Endothelial cell of umbilical vein (primary cell): ENCODE measurements at regions not wholly inside any gene's neighbourhood (a gene's known extent, or its start where the extent isn't known, plus 50 kb on each side); places are given as distances from the start of the nearest gene placed in this dataset.

Experiments used
- POLR2A ChIP-seq: IDR thresholded peaks from 2 replicates; pipeline ENCODE4 v1.6.1; 2012; ENCODE audit warnings: low read depth, mild to moderate bottlenecking, control low read depth, low read length
- TF ChIP-seq, protein P1 (sequence below), 2 donors: IDR thresholded peaks; 1 replicate in 1 of 2; 2 replicates in 1 of 2; pipeline ENCODE4 v1.5.1; 2011; ENCODE audit warnings: low read length in 2 of 2, mild to moderate bottlenecking in 2 of 2, moderate library complexity in 2 of 2, control low read depth in 1 of 2, inconsistent platforms in 1 of 2, low read depth in 1 of 2; ENCODE audit not compliant: insufficient read depth in 1 of 2; ENCODE audit errors: extremely low read depth in 1 of 2

DNA sequence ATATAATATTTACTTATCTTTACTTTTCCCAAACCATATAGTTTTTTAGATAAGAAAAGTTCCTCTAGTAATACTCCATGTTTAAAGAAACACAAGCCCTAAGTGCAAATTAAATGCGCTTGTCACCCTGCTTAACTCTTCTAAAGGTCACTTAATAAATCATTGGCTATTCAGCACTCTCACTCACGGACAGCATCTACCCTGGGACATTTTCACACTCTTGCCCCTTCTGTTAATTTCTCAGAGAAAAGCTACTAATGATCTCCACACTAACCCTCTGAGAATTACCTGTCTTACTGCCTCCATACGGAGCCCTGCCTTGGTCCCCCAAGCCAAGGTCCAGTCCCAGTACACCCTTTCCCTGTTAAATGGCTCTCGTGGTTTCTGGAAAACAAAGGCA is 102.2 kb downstream of the NRN1 start:
- TF ChIP-seq POLR2A = no peak
- TF ChIP-seq, protein P1, sequence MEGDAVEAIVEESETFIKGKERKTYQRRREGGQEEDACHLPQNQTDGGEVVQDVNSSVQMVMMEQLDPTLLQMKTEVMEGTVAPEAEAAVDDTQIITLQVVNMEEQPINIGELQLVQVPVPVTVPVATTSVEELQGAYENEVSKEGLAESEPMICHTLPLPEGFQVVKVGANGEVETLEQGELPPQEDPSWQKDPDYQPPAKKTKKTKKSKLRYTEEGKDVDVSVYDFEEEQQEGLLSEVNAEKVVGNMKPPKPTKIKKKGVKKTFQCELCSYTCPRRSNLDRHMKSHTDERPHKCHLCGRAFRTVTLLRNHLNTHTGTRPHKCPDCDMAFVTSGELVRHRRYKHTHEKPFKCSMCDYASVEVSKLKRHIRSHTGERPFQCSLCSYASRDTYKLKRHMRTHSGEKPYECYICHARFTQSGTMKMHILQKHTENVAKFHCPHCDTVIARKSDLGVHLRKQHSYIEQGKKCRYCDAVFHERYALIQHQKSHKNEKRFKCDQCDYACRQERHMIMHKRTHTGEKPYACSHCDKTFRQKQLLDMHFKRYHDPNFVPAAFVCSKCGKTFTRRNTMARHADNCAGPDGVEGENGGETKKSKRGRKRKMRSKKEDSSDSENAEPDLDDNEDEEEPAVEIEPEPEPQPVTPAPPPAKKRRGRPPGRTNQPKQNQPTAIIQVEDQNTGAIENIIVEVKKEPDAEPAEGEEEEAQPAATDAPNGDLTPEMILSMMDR (IDR thresholded peaks at IDR 0.05; ENCODE audit: extremely low read depth in 1 of 2, insufficient read depth in 1 of 2, low read depth in 1 of 2, low read length in 2 of 2) = no peak
